Right lung (tissue), 2 donors: ENCODE measurements at regions not wholly inside any gene's neighbourhood (a gene's known extent, or its start where the extent isn't known, plus 50 kb on each side); places are given as distances from the start of the nearest gene placed in this dataset.
"Not testable (repeated sequence)": the region's sequence is repeated elsewhere in the genome, so short reads cannot be mapped to it uniquely, and the experiment has no call there.

ENCODE experiments used
- DNase-seq, 2 donors: peaks; one replicate each; pipeline ENCODE4 v3.0.0-alpha.2; 2013

- DNase-seq = no peak
These were observed 129.7 kb downstream of the EPC1 start for GRCh38 chr10:32217216-32217615.

DNA sequence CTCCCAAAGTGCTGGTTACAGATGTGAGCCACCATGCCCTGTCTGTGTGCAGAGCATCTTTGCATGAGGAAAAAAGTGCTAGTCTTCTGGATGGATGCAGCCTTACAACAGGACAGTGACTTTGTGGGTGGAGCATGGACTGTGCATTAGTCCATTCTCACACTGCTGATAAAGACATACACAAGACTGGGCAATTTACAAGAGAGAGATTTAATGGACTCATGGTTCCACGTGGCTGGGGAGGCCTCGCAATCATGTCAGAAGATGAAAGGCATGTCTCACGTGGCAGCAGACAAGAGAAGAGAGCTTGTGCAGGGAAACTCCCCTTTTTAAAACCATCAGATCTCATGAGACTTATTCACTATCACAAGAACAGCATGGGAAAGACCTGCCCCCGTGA is 133.1 kb downstream of the EPC1 start:
- not testable (repeated sequence) for DNase-seq

DNA sequence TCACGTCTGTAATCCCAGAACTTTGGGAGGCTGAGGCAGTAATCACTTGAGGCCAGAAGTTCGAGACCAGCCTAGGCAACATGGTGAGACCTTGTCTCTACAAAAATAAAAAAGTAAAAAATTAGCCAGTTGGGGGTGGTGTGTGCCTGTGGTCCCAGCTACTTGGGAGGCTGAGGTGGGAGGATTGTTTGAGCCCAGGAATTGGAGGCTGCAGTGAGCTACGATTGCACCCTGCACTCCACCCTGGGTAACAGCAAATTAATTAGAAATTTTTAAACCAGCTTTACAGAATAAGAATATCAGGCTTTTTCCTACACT is 136.0 kb downstream of the EPC1 start:
- no peak for DNase-seq

- no peak for DNase-seq
These were observed 136.5 kb downstream of the EPC1 start for GRCh38 chr10:32210306-32211045.

DNA sequence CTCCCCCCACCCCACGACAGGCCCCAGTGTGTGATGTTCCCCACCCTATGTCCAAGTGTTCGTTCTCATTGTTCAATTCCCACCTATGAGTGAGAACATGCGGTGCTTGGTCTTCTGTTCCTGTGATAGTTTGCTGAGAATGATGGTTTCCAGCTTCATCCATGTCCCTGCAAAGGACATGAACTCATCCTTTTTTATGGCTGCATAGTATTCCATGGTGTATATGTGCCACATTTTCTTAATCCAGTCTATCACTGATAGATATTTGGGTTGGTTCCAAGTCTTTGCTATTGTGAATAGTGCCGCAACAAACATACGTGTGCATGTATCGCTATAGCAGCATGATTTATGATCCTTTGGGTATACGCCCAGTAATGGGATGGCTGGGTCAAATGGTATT is 139.0 kb downstream of the EPC1 start:
- DNase-seq = not testable (repeated sequence)

DNA sequence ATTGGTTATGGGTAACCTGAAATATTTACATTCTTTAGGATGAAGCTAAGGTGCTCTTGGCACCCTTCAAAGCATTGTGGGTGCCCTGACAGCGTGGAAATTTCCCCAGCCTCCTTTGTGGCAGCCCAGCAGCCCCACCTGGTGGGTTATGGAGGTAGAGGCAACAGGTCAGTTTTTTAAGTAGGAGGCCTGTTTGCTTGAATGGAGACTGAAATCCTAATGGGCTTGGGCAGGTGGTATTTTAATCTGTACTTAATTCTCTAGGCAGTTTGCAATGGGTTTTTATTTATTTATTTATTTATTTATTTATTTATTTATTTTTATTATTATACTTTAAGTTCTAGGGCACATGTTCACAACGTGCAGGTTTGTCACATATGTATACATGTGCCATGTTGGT is 139.4 kb downstream of the EPC1 start:
- DNase-seq = no peak

DNA sequence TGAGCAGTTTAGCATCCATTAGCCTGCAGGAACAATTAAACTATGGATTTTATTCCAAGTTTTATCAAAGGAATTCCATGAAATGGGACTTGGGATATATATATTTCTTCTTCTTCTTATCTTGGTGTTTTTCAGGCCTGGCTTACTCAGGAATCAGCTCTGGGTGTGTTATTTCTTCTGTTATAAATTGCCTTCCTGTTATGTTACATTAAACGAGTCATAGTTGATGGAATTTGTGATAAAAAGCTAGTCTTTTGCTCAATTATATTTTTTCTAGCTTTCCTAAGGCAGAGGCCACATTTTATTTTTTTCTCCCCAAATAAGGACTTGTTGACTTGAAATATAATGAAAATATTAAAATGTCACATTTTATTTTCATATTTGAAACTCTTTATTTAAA is 141.3 kb downstream of the EPC1 start:
- DNase-seq = no peak

GRCh38 chr10:32204606-32205005 is 142.4 kb downstream of the EPC1 start:
- DNase-seq = no peak

- no peak for DNase-seq
These were observed 143.6 kb upstream of the KIF5B start for GRCh38 chr10:32199714-32200394.

- DNase-seq = no peak
These were observed 141.2 kb upstream of the KIF5B start for GRCh38 chr10:32197423-32197822.

- peak; percentile 25 to 35 for DNase-seq
These were observed 134.8 kb upstream of the KIF5B start for GRCh38 chr10:32190890-32191491.

GRCh38 chr10:32189400-32190084 is 133.3 kb upstream of the KIF5B start:
- DNase-seq = no peak

DNA sequence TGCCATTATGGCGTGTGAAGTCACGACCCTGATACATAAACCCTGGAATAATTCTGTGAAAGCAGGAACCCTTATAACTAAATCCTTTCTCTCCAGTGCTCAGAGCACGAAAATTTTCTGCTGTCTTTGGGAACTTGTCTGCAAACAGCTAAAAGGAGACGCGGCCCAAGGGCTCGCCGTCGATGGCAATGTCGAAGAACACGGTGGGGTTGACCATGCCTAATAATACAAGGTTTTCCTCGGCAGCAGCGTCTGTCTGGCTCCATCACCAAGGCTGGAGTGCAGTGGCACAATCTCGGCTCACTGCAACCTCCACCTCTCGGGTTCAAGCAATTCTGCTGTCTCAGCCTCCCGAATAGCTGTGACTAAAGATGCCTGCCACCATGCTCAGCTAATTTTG is 132.4 kb upstream of the KIF5B start:
- DNase-seq = not testable (repeated sequence)

DNA sequence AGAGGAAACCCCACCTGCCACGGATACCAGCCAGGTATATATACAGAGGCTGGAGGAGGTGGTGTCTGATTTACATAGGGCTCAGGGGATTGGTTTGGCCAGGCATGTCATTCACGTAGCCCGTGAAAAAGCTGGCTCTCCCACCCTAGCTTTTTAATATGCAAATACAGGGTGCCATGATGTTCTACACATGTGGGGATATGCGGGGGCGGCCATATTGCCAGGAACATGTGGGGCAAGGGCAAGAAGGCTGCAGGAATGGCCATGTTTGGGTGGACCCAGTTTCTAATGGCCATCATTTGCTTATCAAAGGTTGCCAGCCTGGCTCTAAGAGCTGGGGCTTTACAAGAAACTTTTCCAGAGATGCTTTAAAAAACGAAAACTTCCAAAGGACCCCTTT is 131.5 kb upstream of the KIF5B start:
- DNase-seq = no peak

GRCh38 chr10:32183652-32184051 is 127.4 kb upstream of the KIF5B start:
- DNase-seq = not testable (repeated sequence)

DNA sequence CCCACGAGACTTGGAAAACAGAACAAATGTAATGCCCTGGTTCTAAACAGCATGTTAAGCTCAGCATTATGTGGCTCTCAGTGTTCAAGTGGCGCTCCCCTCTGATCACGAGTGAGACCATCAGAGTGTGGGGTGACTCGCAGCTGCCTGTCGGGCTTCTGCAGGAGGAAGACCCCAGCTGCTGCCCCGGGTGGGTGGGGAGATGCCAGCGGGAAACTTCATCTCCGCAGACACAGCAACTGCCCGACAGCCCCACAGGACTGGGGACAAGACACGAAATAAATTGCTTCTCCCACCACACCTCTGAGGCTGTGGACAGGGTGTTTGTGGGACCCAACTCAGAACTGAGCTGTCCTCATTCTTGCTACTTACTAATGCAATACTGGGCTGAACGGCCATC is 126.3 kb upstream of the KIF5B start:
- DNase-seq = no peak

DNA sequence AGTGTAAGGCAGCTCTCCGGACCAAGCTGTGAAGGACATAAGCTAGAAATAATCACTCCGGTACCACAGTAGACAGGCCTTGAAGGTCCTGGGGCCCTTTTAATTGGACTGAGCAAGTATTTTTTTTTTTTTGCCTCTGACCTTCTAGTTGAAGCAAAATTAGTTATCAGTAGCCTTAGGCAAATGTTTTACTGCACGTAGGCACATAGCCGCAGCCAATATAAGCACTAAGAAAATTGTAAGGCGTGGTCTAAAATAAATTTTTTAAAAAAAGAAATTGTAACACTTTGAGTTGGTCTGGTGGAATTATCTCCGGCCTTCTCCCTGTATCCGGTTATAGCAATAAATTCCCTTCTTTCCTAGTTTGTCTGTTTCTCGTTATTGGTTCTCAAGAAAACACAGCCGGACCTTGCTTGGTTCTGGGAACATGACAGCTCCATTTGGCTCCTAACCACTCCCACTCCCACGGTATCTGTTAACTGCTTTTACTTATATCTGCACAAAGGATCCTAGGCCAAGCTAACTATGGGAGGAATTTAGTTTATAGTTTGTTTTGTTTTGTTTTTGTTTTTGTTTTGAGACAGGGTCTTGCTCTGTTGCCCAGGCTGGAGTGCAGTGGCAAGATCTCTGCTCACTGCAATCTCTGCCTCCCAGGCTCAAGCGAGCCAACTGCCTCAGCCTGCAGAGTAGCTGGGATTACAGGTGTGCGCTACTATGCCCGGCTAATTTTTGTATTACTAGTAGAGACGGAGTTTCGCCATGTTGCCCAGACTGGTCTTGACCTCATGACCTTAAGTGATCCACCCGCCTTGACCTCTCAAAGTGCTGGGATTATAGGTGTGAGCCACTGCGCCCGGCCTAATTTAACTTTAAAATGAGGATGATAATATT is 124.4 kb upstream of the KIF5B start:
- DNase-seq = no peak

DNA sequence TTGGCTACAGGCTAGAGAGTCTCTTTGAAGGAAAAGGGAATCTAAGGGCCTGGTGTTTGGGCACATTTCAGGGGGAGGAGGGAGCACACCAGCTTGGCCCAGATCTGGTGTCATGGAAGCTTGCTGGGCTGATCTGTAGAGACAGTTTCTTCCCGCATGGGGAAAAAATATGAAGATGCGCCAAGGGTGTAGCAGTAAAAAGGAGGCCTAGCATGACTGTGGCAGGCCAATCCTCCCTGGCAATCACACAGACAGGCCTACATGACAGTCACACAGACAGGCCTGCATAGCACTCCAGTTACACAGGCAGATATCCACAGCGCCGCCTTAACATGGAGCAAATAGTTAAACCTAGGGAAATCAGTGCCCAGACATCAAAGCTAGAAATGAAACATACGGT is 123.6 kb upstream of the KIF5B start:
- no peak for DNase-seq

- DNase-seq = not testable (repeated sequence)
These were observed 121.4 kb upstream of the KIF5B start for GRCh38 chr10:32177594-32177993.

- peak in 1 of 2 donors; percentile 12 for DNase-seq
These were observed 119.4 kb upstream of the KIF5B start for GRCh38 chr10:32175629-32176028.

DNA sequence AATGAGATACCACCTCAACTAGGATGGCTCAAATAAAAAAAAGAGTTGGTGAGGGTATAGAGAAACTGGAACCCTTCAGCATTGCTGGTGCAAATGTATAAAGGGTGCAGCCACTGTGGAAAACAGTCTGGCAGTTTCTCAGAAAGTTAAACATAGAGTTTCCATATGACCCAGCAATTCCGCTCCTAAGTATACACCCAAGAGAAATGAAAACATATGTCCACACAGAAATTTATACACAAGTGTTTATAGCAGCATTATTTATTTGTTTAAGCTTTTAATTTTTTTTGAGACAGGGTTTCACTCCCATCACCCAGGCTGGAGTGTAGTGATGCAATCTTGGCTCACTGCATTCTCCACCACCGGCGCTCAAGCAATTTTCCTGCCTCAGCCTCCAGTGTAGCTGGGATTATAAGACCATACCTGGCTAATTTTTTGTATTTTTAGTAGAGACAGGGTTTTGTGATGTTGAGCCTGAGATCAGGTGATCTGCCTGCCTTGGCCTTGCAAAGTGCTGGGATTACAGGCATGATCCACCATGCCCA is 118.2 kb upstream of the KIF5B start:
- no peak for DNase-seq
